Thoracic aorta (tissue), 2 donors: ENCODE measurements at regions not wholly inside any gene's neighbourhood (a gene's known extent, or its start where the extent isn't known, plus 50 kb on each side); places are given as distances from the start of the nearest gene placed in this dataset.
"Not testable (repeated sequence)": the region's sequence is repeated elsewhere in the genome, so short reads cannot be mapped to it uniquely, and the experiment has no call there.

Experiments
- ATAC-seq: fragments of 150-250 bp; one replicate; pipeline ENCODE4 v1.8.0; 2017; ENCODE audit warnings: low read depth; ENCODE audit not compliant: insufficient number of reproducible peaks, low FRiP score
- DNase-seq: peaks from one replicate; pipeline ENCODE4 v3.0.0-alpha.2; 2020; ENCODE audit warnings: low spot score
- H3K27ac ChIP-seq, 2 donors: fragments of 200-600 bp; sonication (generic); 1 replicate in 1 of 2; 2 replicates in 1 of 2; pipeline ENCODE4 v1.5.1; 2016; ENCODE audit warnings: mild to moderate bottlenecking in 2 of 2, moderate library complexity in 2 of 2
- H3K27me3 ChIP-seq: fragments of 200-600 bp; sonication (generic); replicated peaks from 2 replicates; pipeline ENCODE4 v1.6.0; 2016; ENCODE audit warnings: mild to moderate bottlenecking; ENCODE audit not compliant: insufficient read depth
- H3K36me3 ChIP-seq: fragments of 200-600 bp; sonication (generic); one replicate; pipeline ENCODE4 v1.5.1; 2016
- H3K4me1 ChIP-seq, 2 donors: fragments of 200-600 bp; sonication (generic); 1 replicate in 1 of 2; 2 replicates in 1 of 2; pipeline versions ENCODE4 v1.5.1 to v1.6.0; 2016; ENCODE audit warnings: low read depth in 2 of 2, mild to moderate bottlenecking in 1 of 2; ENCODE audit not compliant: control insufficient read depth in 1 of 2
- H3K4me3 ChIP-seq: fragments of 200-600 bp; sonication (generic); 2 replicates; pipeline ENCODE4 v1.5.1; 2016; ENCODE audit warnings: mild to moderate bottlenecking
- H3K9me3 ChIP-seq: fragments of 200-600 bp; sonication (generic); 2 replicates; pipeline ENCODE4 v1.5.1; 2016
- TF ChIP-seq, protein P1 (sequence below): fragments of 200-600 bp; sonication (generic); IDR thresholded peaks from one replicate; pipeline ENCODE4 v1.5.1; 2019; ENCODE audit warnings: antibody characterized with exemption

DNA sequence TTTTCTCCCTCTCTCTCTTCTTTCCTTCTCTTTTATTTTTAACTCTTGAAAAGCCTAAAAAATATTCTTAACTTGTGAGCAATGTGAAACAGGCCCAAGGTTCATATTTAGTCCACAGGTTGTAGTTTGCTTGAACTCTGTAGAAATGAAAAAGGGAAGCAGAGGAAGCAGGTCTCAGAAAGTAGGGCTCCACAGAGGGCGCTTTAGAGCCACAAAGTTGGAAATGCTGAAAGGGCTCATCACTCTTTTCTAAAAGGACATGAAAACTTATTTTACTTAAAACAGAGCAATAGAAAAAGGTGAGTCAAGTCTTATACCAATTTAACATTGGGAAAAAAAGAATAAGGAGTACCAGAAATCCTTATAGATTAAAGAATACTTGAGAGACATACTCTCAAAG lies 247.0 kb downstream of the USP25 start:
- no peaks in the 10 kb centered on the region for H3K9me3 ChIP-seq

DNA sequence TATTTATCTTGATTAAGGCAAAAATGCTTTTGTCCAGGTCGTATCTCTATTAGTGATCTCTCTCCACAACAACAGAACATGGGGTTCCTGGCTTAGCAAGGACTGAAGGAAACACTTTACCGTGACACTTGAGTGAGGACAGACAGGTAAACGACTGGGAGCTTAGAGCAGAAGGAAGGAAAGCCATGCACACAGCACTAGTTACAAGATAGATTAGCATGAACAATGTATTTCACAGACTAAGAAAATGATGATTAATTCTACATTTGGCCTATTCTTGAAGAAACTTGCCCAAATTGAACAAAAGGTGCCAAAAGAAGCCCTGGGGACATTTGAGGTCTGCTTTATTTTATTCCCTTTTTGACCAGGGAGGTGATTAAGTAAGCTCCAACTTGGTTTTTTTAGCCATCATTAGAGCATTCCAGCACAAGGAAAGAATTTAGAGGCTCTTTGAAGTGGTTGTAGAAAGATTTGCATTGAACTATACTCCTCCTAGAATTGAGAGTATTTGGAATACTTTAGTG lies 248.5 kb downstream of the USP25 start:
- no peak overlapping the region for H3K27ac ChIP-seq
- H3K9me3 ChIP-seq, result no peaks in the 10 kb centered on the region
- no peak overlapping the region for H3K4me3 ChIP-seq
- ATAC-seq (no peak), DNase-seq (no peak)
- H3K27me3 ChIP-seq, result no peaks in the 10 kb centered on the region
- TF ChIP-seq, protein P1, sequence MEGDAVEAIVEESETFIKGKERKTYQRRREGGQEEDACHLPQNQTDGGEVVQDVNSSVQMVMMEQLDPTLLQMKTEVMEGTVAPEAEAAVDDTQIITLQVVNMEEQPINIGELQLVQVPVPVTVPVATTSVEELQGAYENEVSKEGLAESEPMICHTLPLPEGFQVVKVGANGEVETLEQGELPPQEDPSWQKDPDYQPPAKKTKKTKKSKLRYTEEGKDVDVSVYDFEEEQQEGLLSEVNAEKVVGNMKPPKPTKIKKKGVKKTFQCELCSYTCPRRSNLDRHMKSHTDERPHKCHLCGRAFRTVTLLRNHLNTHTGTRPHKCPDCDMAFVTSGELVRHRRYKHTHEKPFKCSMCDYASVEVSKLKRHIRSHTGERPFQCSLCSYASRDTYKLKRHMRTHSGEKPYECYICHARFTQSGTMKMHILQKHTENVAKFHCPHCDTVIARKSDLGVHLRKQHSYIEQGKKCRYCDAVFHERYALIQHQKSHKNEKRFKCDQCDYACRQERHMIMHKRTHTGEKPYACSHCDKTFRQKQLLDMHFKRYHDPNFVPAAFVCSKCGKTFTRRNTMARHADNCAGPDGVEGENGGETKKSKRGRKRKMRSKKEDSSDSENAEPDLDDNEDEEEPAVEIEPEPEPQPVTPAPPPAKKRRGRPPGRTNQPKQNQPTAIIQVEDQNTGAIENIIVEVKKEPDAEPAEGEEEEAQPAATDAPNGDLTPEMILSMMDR, result no peak
- peaks cover 0 to 13% of the 10 kb centered on the region in 2 donors for H3K4me1 ChIP-seq
- H3K36me3 ChIP-seq, result no peaks in the 10 kb centered on the region

More for the DNA sequence above, 247.0 kb downstream of the USP25 start:
- no peaks in the 10 kb centered on the region for H3K36me3 ChIP-seq
- no peak overlapping the region for H3K4me3 ChIP-seq
- ATAC-seq (no peak), DNase-seq (no peak)
- TF ChIP-seq, protein P1, result no peak
- no peaks in the 10 kb centered on the region for H3K27me3 ChIP-seq
- no peak overlapping the region for H3K27ac ChIP-seq
- peaks cover 0 to 13% of the 10 kb centered on the region in 2 donors for H3K4me1 ChIP-seq

DNA sequence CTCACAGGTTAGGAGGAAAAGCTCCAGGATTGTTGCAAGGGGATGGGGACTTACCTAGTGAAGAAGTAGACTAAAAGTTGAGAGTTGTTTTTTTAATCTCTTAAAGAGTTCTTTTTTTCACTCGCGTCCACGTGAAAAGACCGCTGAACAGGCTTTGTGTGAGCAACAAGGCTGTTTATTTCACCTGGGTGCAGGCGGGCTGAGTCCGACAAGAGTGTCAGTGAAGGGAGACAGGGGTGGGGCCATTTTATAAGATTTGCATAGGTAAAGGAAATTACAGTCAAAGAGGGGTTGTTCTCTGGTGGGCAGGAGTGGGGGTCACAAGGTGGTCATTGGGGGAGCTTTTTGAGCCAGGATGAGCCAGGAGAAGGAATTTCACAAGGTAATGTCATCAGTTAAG lies 249.7 kb downstream of the USP25 start:
- not testable (repeated sequence) for H3K9me3 ChIP-seq, H3K27ac ChIP-seq, DNase-seq, H3K4me3 ChIP-seq, H3K27me3 ChIP-seq, ATAC-seq, H3K36me3 ChIP-seq
- H3K4me1 ChIP-seq, result peaks cover 0 to 13% of the 10 kb centered on the region in 2 donors

DNA sequence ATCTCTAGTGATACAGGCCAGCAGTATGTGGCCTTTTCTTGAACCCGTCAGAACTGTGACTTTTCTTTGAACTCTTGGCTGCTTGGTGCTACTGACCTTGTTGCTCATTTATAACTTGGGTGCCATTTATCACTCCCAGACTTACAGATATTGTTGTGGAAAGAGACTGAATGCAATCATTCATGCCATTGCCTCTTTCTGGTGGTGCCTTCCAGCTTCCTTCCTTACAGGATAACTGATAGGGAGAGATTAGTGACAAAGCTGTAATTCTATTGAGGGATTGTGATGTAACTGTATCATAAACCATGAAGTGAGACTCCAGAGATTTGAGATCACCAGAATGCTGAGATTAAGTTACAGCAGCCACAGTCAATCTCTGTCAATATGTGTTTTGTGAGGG lies 256.5 kb downstream of the USP25 start:
- Histone ChIP-seq H3K27me3 (no peaks in the 10 kb centered on the region), H3K27ac (no peak overlapping the region), H3K9me3 (no peaks in the 10 kb centered on the region), H3K4me1 (no peaks in the 10 kb centered on the region), H3K36me3 (no peaks in the 10 kb centered on the region), H3K4me3 (no peak overlapping the region)
- no peak for ATAC-seq
- DNase-seq, result no peak
- TF ChIP-seq, protein P1, result no peak

DNA sequence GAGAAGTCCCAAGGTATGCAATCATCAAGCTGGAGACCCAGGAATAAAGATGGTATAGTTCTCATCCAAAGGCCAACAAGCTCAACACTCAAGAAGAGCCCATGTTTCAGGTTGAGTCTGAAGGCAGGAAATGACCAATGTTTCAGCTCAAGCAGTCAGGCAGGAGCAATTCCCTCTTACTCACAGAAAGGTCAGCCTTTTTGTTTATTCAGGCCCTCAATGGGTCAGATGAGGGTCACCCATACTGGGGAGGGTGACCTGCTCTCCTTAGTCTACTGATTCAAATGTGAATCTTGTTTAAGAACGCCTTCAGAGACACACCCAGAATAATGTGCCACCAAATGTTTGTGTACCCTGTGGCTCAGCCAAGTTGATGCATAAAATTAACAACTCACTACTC lies 262.4 kb downstream of the USP25 start:
- H3K9me3 ChIP-seq, result no peaks in the 10 kb centered on the region
- no peaks in the 10 kb centered on the region for H3K4me1 ChIP-seq
- DNase-seq, result no peak
- TF ChIP-seq, protein P1, result no peak
- H3K36me3 ChIP-seq, result no peaks in the 10 kb centered on the region
- no peaks in the 10 kb centered on the region for H3K27me3 ChIP-seq
- no peak overlapping the region for H3K27ac ChIP-seq
- no peak for ATAC-seq
- H3K4me3 ChIP-seq, result no peak overlapping the region

DNA sequence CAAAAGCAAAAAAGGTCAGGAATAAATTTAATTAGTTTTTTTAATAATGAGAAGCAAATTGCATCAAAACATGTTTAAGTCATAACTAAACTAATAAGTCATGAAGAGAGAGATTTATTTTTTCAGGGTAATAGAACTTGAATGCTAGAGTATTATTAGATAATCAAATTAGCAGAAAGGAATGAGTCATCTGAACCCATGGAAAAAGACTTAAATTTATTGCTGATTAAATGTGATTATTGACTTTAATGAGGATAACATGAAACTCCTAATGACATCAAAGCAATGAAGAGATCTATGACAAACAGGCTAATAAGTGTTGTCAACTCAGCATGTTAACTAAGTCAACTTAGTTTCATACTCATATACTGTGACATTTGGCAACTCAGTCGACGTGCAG lies 264.2 kb downstream of the USP25 start:
- Histone ChIP-seq H3K27me3 (no peaks in the 10 kb centered on the region), H3K27ac (no peak overlapping the region), H3K4me1 (no peaks in the 10 kb centered on the region), H3K36me3 (no peaks in the 10 kb centered on the region), H3K9me3 (no peaks in the 10 kb centered on the region), H3K4me3 (no peak overlapping the region)
- TF ChIP-seq, protein P1, result no peak
- no peak for DNase-seq
- ATAC-seq, result no peak
